Kidney (tissue), 13 donors: ENCODE measurements at regions not wholly inside any gene's neighbourhood (a gene's known extent, or its start where the extent isn't known, plus 50 kb on each side); places are given as distances from the start of the nearest gene placed in this dataset.

Source experiments
- DNase-seq, 5 donors: peaks; one replicate each; pipeline ENCODE4 v3.0.0-alpha.2; 2013 to 2020
- FAIRE-seq: peaks from 2 replicates; lab custom pipeline; 2012; peaks lifted over from hg19 to GRCh38; lab: Jason Lieb, UNC
- H3K27ac ChIP-seq, 2 donors: one replicate each; pipeline ENCODE4 v1.7.0; 2013; ENCODE audit warnings: low read depth in 2 of 2, low read length in 2 of 2, inconsistent platforms in 1 of 2
- H3K27me3 ChIP-seq: one replicate; pipeline ENCODE4 v1.7.1; 2013; ENCODE audit warnings: low read length, inconsistent platforms; ENCODE audit not compliant: control insufficient read depth, insufficient read depth
- H3K36me3 ChIP-seq, 3 donors: one replicate each; pipeline versions ENCODE4 v1.7.0 to v1.7.1; 2013; ENCODE audit warnings: low read length in 3 of 3, control low read depth in 1 of 3, inconsistent platforms in 1 of 3; ENCODE audit not compliant: insufficient read depth in 3 of 3, control insufficient read depth in 2 of 3
- H3K4me1 ChIP-seq, 3 donors: one replicate each; pipeline versions ENCODE4 v1.7.0 to v1.7.1; 2013; ENCODE audit warnings: low read length in 3 of 3, inconsistent platforms in 1 of 3, low read depth in 1 of 3; ENCODE audit not compliant: control insufficient read depth in 2 of 3, insufficient read depth in 2 of 3
- H3K4me3 ChIP-seq, 3 donors: one replicate each; pipeline versions ENCODE4 v1.7.0 to v1.8.1; 2013; ENCODE audit warnings: low read length in 3 of 3, control low read depth in 1 of 3, inconsistent platforms in 1 of 3
- H3K9ac ChIP-seq, 3 donors: one replicate each; pipeline versions ENCODE4 v1.7.0 to v1.7.1; 2013; ENCODE audit warnings: low read length in 3 of 3, control low read depth in 1 of 3, inconsistent platforms in 1 of 3
- H3K9me3 ChIP-seq, 3 donors: one replicate each; pipeline versions ENCODE4 v1.7.0 to v1.7.1; 2013; ENCODE audit warnings: low read length in 3 of 3, control low read depth in 1 of 3, inconsistent platforms in 1 of 3; ENCODE audit not compliant: control insufficient read depth in 2 of 3, insufficient read depth in 1 of 3
- intact Hi-C: fragments of 100-400 bp; cut with DNase I; formaldehyde crosslinking; loops from one replicate; pipeline ENCODE4 v1.11.1; 2022
- TF ChIP-seq, protein P1 (sequence below): IDR thresholded peaks from 3 replicates; pipeline ENCODE4 v1.5.1; 2012; ENCODE audit warnings: mild to moderate bottlenecking, moderate library complexity, borderline replicate concordance; ENCODE audit not compliant: insufficient read depth; ENCODE audit errors: extremely low read depth
- donor health status: control.
- donor health status: control.
- donor health status: control.
- donor health status: control.
- donor health status: control.
- donor health status: DM: yes; HTN: yes; CAD: no.
- donor health status: Normal renal cell carcinoma (clear cell type).

- TF ChIP-seq, protein P1, sequence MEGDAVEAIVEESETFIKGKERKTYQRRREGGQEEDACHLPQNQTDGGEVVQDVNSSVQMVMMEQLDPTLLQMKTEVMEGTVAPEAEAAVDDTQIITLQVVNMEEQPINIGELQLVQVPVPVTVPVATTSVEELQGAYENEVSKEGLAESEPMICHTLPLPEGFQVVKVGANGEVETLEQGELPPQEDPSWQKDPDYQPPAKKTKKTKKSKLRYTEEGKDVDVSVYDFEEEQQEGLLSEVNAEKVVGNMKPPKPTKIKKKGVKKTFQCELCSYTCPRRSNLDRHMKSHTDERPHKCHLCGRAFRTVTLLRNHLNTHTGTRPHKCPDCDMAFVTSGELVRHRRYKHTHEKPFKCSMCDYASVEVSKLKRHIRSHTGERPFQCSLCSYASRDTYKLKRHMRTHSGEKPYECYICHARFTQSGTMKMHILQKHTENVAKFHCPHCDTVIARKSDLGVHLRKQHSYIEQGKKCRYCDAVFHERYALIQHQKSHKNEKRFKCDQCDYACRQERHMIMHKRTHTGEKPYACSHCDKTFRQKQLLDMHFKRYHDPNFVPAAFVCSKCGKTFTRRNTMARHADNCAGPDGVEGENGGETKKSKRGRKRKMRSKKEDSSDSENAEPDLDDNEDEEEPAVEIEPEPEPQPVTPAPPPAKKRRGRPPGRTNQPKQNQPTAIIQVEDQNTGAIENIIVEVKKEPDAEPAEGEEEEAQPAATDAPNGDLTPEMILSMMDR = no peak
- DNase-seq = no peak
- Histone ChIP-seq H3K27ac (no peak overlapping the region), H3K9me3 (no peaks in the 10 kb centered on the region), H3K36me3 (no peaks in the 10 kb centered on the region), H3K27me3 (no peaks in the 10 kb centered on the region), H3K4me1 (no peaks in the 10 kb centered on the region), H3K9ac (no peak overlapping the region), H3K4me3 (no peak overlapping the region)
- FAIRE-seq = no peak
- intact Hi-C loops = no loop called here
Measured at GRCh38 chr5:164071671-164072070, 566.3 kb downstream of the MAT2B start.

GRCh38 chr5:164073081-164073480, 567.7 kb downstream of the MAT2B start:
- no peak for DNase-seq
- no peak overlapping the region for H3K4me3 ChIP-seq
- TF ChIP-seq, protein P1 = no peak
- intact Hi-C loops = no loop called here
- H3K9me3 ChIP-seq = no peaks in the 10 kb centered on the region
- no peaks in the 10 kb centered on the region for H3K36me3 ChIP-seq
- no peak for FAIRE-seq
- no peak overlapping the region for H3K27ac ChIP-seq
- no peak overlapping the region for H3K9ac ChIP-seq
- H3K27me3 ChIP-seq = no peaks in the 10 kb centered on the region
- no peaks in the 10 kb centered on the region for H3K4me1 ChIP-seq

GRCh38 chr5:164076556-164076955, 571.1 kb downstream of the MAT2B start:
- Histone ChIP-seq H3K36me3 (no peaks in the 10 kb centered on the region), H3K4me3 (no peak overlapping the region), H3K9ac (no peak overlapping the region), H3K4me1 (no peaks in the 10 kb centered on the region), H3K27ac (no peak overlapping the region), H3K9me3 (no peaks in the 10 kb centered on the region), H3K27me3 (no peaks in the 10 kb centered on the region)
- intact Hi-C loops = no loop called here
- FAIRE-seq = no peak
- TF ChIP-seq, protein P1 = no peak
- DNase-seq = no peak

DNA sequence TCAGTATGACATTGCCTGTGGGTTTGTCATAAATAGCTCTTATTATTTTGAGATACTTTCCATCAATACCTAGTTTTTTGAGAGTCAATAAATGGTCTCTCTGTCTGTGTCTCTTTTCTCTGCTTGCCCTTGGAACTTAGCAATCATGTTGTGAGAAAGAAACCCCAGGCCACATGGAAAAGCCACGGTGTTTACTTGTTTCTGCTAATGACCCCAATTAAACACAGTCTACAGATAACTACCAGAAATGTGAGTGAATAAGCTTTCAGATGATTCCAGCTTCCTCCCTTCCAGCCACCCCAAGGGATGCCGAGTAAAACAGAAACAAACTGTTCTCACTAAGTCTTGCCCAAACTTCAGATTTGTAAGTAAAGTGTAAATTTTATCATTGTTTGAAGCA, 584.9 kb downstream of the MAT2B start:
- FAIRE-seq (no peak), DNase-seq (no peak)
- intact Hi-C loops = no loop called here
- H3K9me3 ChIP-seq = no peaks in the 10 kb centered on the region
- no peaks in the 10 kb centered on the region for H3K36me3 ChIP-seq
- TF ChIP-seq, protein P1 = no peak
- H3K4me1 ChIP-seq = no peaks in the 10 kb centered on the region
- no peaks in the 10 kb centered on the region for H3K27me3 ChIP-seq
- H3K4me3 ChIP-seq = no peak overlapping the region
- H3K9ac ChIP-seq = no peak overlapping the region
- H3K27ac ChIP-seq = no peak overlapping the region
